ENCODE measurements at regions not wholly inside any gene's neighbourhood (a gene's known extent, or its start where the extent isn't known, plus 50 kb on each side); places are given as distances from the start of the nearest gene placed in this dataset.

DNA sequence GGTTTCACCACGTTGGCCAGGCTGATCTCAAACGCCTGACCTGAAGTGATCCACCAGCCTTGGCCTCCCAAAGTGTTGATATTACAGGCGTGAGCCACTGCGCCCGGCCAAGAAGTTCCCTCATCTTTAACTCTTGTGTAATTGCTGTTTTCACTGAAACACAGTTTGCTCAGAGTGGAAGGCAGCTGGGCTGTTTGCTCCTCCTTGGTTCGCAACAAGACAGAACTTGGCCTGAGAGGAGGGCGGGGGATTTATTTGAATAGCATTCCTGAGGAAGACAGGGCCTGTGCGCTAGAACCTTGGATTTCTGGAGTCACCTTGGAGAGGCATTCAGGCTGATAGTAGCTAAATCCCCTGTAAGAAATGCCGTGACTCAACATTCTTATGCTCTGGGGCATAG lies 226.7 kb upstream of the MCTP2 start:
- peak; percentile 52 to 62 for DNase-seq (ENCODE audit: low spot score in 2 of 2)
- Histone ChIP-seq H3K9me3 (no peaks in the 10 kb centered on the region), H3K36me3 (no peaks in the 10 kb centered on the region), H3K4me3 (no peak overlapping the region), H3K4me1 (peaks cover 0 to 10% (median 0%) of the 10 kb centered on the region in 4 donors), H3K27ac (peak overlapping the region in 1 of 4 donors; percentile 69), H3K27me3 (no peaks in the 10 kb centered on the region)
- TF ChIP-seq EP300 (IDR thresholded peaks at IDR 0.05), result peak in 1 of 2 donors; percentile 82
- TF ChIP-seq CTCF (IDR thresholded peaks at IDR 0.05), result no peak
- no peak for TF ChIP-seq POLR2A (IDR thresholded peaks at IDR 0.05)
- 60 to 63% methylated on average over 9 of the region's 9 CpGs for WGBS, 2 donors

DNA sequence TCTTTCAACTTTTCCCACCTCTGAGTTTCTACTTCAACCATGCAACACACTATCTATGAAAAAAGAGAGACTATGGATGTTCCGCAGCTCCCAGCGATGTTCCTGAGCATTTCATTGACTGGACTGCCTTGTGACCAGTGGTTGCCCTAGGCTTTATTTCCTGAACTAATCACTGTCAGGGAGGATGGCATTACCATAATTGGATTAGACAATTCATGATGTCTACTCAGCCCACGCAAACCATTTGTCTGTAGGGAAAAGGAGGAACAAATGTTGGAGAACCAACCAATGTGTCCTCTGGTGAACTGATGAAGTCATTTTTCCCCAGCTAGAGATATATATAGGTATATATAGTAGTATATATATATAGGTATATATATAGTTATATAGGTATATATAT lies 229.3 kb upstream of the MCTP2 start:
- WGBS, 2 donors, result 90 to 94% methylated on average over 3 of the region's 3 CpGs
- H3K4me3 ChIP-seq, result no peak overlapping the region
- no peaks in the 10 kb centered on the region for H3K9me3 ChIP-seq
- H3K27me3 ChIP-seq, result no peaks in the 10 kb centered on the region
- peak overlapping the region in 1 of 4 donors; percentile 62 for H3K27ac ChIP-seq
- TF ChIP-seq CTCF (IDR thresholded peaks at IDR 0.05) (no peak), EP300 (IDR thresholded peaks at IDR 0.05) (no peak), POLR2A (IDR thresholded peaks at IDR 0.05) (no peak)
- no peaks in the 10 kb centered on the region for H3K36me3 ChIP-seq
- DNase-seq (ENCODE audit: low spot score in 2 of 2), result no peak
- peaks cover 0 to 14% (median 0%) of the 10 kb centered on the region in 4 donors for H3K4me1 ChIP-seq

DNA sequence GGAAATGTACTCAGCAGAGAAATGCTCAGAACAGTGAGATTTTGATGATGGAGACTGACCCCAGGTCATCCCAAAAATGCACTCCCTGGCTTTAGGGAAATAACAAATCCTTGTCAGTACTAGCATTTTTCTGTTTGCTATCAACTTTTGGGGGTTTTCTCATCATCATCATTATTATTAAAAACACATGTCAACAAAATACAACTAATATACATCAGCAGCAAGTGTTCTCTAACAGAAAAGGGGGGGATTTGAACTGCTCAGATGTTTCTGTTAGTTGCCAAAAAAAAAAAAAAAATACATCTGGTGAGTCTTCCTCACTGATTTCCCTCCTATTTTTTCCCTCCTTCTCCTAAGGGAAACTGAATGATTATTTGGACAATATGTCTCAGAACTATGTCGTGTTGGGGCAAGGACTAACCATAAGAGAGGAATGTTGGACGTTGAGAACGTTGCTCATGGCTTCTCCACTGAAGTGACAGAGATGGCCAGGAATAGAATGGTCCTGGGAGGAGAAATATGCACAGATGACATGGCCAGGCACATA lies 230.0 kb upstream of the MCTP2 start:
- no peak for DNase-seq (ENCODE audit: low spot score in 2 of 2)
- Histone ChIP-seq H3K27me3 (no peaks in the 10 kb centered on the region), H3K36me3 (no peaks in the 10 kb centered on the region), H3K9me3 (no peaks in the 10 kb centered on the region), H3K4me1 (peaks cover 0 to 14% (median 0%) of the 10 kb centered on the region in 4 donors), H3K4me3 (no peak overlapping the region), H3K27ac (peak overlapping the region in 2 of 4 donors; percentile 47 to 62)
- WGBS, 2 donors, result 30 to 34% methylated on average over 3 of the region's 3 CpGs
- TF ChIP-seq CTCF (IDR thresholded peaks at IDR 0.05), result no peak
- TF ChIP-seq POLR2A (IDR thresholded peaks at IDR 0.05), result no peak
- TF ChIP-seq EP300 (IDR thresholded peaks at IDR 0.05), result no peak

GRCh38 chr15:94000606-94001005 lies 230.8 kb upstream of the MCTP2 start:
- no peak overlapping the region for H3K4me3 ChIP-seq
- DNase-seq (ENCODE audit: low spot score in 2 of 2), result no peak
- no peaks in the 10 kb centered on the region for H3K9me3 ChIP-seq
- no peaks in the 10 kb centered on the region for H3K36me3 ChIP-seq
- no peaks in the 10 kb centered on the region for H3K27me3 ChIP-seq
- 56 to 63% methylated on average over 5 of the region's 5 CpGs for WGBS, 2 donors
- TF ChIP-seq EP300 (IDR thresholded peaks at IDR 0.05), result no peak
- no peak for TF ChIP-seq CTCF (IDR thresholded peaks at IDR 0.05)
- TF ChIP-seq POLR2A (IDR thresholded peaks at IDR 0.05), result no peak
- H3K27ac ChIP-seq, result peak overlapping the region in 2 of 4 donors; percentile 47 to 62
- H3K4me1 ChIP-seq, result peaks cover 0 to 14% (median 0%) of the 10 kb centered on the region in 4 donors

DNA sequence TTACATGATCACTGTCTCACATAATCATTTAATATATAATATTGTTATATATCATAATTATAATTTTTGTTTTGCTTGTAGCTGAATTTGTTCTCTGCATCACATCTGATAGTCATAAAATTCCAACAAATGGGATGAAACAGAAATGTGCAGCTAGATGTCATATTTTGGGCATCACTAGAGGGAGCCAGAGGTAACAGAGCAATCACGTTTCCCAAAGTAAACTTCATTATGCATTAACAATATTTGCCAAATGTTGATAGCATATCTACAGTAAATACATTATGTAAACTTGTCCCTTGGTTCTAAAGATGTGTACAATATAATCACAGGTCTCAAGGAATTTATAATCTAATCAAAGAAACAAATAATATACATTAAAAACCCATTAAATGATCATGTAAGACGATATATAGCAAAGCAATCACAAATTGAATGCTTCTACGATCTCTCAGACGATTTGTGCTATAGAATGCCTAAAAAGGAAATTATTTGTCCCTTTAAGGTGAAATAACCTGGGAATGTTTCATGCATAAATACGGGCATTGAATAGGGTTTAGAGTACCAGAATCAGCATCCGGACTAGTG lies 234.2 kb upstream of the MCTP2 start:
- TF ChIP-seq CTCF (IDR thresholded peaks at IDR 0.05) (peak; percentile 51 to 78 (median 61)), POLR2A (IDR thresholded peaks at IDR 0.05) (no peak), EP300 (IDR thresholded peaks at IDR 0.05) (no peak)
- Histone ChIP-seq H3K27ac (no peak overlapping the region), H3K27me3 (no peaks in the 10 kb centered on the region), H3K9me3 (no peaks in the 10 kb centered on the region), H3K4me3 (no peak overlapping the region), H3K36me3 (no peaks in the 10 kb centered on the region), H3K4me1 (peaks cover 0 to 10% (median 0%) of the 10 kb centered on the region in 4 donors)
- DNase-seq (ENCODE audit: low spot score in 2 of 2), result peak in 1 of 2 donors; percentile 74
- 65 to 68% methylated on average over 6 of the region's 6 CpGs for WGBS, 2 donors

Data from tibial nerve (tissue), 4 donors.